Pancreas (tissue), 10 donors: ENCODE measurements at regions not wholly inside any gene's neighbourhood (a gene's known extent, or its start where the extent isn't known, plus 50 kb on each side); places are given as distances from the start of the nearest gene placed in this dataset.
A peak's percentile ranks its signal among the peaks of the same experiment; 100 is the strongest.

ENCODE experiments used
- ATAC-seq, 4 donors: fragments of 200-7000 bp; cut with Tn5 transposase; one replicate each; pipeline versions ENCODE4 v1.8.0 to v1.9.1; 2020; ENCODE audit warnings: mild to moderate bottlenecking in 4 of 4, moderate library complexity in 4 of 4
- DNase-seq, 6 donors: peaks; one replicate each; pipeline ENCODE4 v3.0.0-alpha.2; 2020
- FAIRE-seq: peaks from 2 replicates; lab custom pipeline; 2012; peaks lifted over from hg19 to GRCh38; lab: Jason Lieb, UNC
- H3K27ac ChIP-seq, 4 donors: fragments of 200-600 bp; sonication (generic); 1 replicate in 3 of 4; 2 replicates in 1 of 4; pipeline versions ENCODE4 v1.5.0 to v1.8.0; 2020
- H3K27me3 ChIP-seq, 4 donors: fragments of 200-600 bp; one replicate each; pipeline ENCODE4 v1.8.0; 2021
- H3K36me3 ChIP-seq, 3 donors: fragments of 200-600 bp; sonication (generic) in 1 of 3; one replicate each; pipeline versions ENCODE4 v1.5.0 to v1.8.0; 2020 to 2021
- H3K4me1 ChIP-seq, 3 donors: fragments of 200-600 bp; one replicate each; pipeline ENCODE4 v1.8.0; 2021
- H3K4me3 ChIP-seq, 4 donors: fragments of 200-600 bp; sonication (generic) in 2 of 4; one replicate each; pipeline versions ENCODE4 v1.5.0 to v1.8.0; 2020 to 2021
- H3K9me3 ChIP-seq, 4 donors: fragments of 200-600 bp; one replicate each; pipeline ENCODE4 v1.8.0; 2021
- WGBS, 2 donors: extraction: QIAGEN DNeasy Blood & Tissue Kit; methylation state at CpG; one replicate each; pipeline ENCODE4 v1.1.7; 2013; 5-methylcytosine and 5-hydroxymethylcytosine counted together
- intact Hi-C, 3 donors: fragments of 100-400 bp; cut with DNase I; formaldehyde crosslinking; loops; one replicate each; pipeline versions ENCODE4 v1.11.1 to v1.14.2; 2022
- TF ChIP-seq, protein P1 (sequence below), 4 donors: fragments of 200-600 bp; sonication (generic) in 3 of 4; IDR thresholded peaks; one replicate each; pipeline versions ENCODE4 v1.5.0 to v1.8.0; 2021; ENCODE audit warnings: antibody characterized with exemption in 4 of 4
- donor health status: healthy with polysubstance abuse.
- donor health status: DM: no; HTN: no; CAD: no; lungs with moderate emphysema.
- donor health status: DM: no; HTN: no; CAD: no.
- donor health status: control.
- donor health status: control.
- donor health status: Bipolar disorder and iron deficiency.
- donor health status: DM: yes; HTN: yes; CAD: no.
- donor health status: DM: no; HTN: no; CAD: no.
- donor health status: DM: no; HTN: no; CAD: no.
- donor health status: DM: yes; HTN: yes; CAD: no.

DNA sequence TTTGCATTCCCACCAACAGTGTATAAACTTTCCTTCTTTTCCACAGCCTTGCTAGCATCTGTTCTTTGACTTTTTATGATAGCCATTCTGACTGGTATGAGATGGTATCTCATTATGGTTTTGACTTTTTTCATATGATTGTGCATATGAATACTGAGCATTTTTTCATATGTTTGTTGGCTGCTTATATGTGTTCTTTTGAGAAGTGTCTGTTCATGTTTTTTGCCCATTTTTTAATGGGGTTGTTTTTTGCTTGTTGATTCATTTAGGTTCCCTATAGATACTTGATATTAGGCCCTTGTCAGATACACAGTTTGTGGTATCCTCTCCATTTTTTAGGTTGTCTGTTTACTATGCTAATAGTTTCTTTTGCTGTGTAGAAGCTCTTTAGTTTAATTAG is 185.8 kb upstream of the SPAG17 start:
- ATAC-seq (no peak), DNase-seq (no peak), FAIRE-seq (no peak)
- intact Hi-C loops, result no loop called here
- Histone ChIP-seq H3K4me3 (no peak overlapping the region), H3K27me3 (no peaks in the 10 kb centered on the region), H3K9me3 (no peaks in the 10 kb centered on the region), H3K36me3 (no peaks in the 10 kb centered on the region), H3K4me1 (no peaks in the 10 kb centered on the region), H3K27ac (no peak overlapping the region)
- TF ChIP-seq, protein P1, sequence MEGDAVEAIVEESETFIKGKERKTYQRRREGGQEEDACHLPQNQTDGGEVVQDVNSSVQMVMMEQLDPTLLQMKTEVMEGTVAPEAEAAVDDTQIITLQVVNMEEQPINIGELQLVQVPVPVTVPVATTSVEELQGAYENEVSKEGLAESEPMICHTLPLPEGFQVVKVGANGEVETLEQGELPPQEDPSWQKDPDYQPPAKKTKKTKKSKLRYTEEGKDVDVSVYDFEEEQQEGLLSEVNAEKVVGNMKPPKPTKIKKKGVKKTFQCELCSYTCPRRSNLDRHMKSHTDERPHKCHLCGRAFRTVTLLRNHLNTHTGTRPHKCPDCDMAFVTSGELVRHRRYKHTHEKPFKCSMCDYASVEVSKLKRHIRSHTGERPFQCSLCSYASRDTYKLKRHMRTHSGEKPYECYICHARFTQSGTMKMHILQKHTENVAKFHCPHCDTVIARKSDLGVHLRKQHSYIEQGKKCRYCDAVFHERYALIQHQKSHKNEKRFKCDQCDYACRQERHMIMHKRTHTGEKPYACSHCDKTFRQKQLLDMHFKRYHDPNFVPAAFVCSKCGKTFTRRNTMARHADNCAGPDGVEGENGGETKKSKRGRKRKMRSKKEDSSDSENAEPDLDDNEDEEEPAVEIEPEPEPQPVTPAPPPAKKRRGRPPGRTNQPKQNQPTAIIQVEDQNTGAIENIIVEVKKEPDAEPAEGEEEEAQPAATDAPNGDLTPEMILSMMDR (IDR thresholded peaks at IDR 0.05), result no peak

DNA sequence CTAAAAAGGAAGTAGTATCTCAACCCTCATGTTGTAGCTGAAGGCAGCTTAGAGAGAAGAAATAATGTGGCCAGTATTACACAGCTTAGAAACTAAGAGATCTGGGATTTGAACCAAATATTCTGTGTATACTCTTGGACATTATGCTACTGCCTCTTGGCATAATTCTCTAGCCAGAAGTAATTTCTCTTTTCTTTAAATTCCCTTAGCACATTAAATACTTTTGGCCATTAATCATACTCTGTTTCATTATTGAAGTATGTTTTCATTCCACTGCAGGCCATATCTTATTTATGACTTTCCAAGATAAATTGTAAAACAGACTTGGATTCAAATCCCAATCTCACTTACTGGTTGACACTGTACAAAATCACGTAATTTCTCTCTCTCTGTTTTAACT is 181.3 kb upstream of the SPAG17 start:
- H3K4me1 ChIP-seq, result no peaks in the 10 kb centered on the region
- WGBS, 2 donors, result 0 to 31% methylated on average over 1 of the region's 1 CpG
- H3K9me3 ChIP-seq, result peaks cover 0 to 4% (median 2%) of the 10 kb centered on the region in 4 donors
- no peaks in the 10 kb centered on the region for H3K36me3 ChIP-seq
- intact Hi-C loops, result no loop called here
- no peaks in the 10 kb centered on the region for H3K27me3 ChIP-seq
- DNase-seq, result no peak
- no peak for ATAC-seq
- H3K4me3 ChIP-seq, result no peak overlapping the region
- TF ChIP-seq, protein P1 (IDR thresholded peaks at IDR 0.05), result no peak
- FAIRE-seq, result no peak
- no peak overlapping the region for H3K27ac ChIP-seq

- intact Hi-C loops, result no loop called here
These were observed 179.9 kb upstream of the SPAG17 start for GRCh38 chr1:118364882-118365281.

DNA sequence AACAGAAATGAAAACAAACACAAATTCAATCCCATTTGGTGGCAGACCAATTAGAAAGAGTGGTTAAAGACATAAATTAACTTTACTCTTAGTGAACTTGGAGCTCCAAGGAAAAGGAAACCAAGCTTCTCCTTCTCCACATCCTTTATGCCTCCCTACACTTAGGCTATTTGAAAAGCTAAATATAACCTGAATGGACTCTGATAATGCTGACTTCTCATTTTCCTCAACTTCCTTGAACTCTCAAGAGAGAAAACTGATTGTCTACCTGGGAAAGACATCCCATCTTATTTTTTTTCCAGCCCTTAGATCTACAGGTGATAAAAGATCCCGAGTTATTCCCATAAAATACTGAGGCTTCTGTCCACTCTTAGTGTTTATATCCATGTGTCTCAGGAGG is 178.4 kb upstream of the SPAG17 start:
- H3K27me3 ChIP-seq, result no peaks in the 10 kb centered on the region
- intact Hi-C loops, result no loop called here
- DNase-seq (no peak), ATAC-seq (no peak), FAIRE-seq (no peak)
- no peak overlapping the region for H3K4me3 ChIP-seq
- no peak overlapping the region for H3K27ac ChIP-seq
- H3K4me1 ChIP-seq, result no peaks in the 10 kb centered on the region
- 47 to 59% methylated on average over 1 of the region's 1 CpG for WGBS, 2 donors
- TF ChIP-seq, protein P1 (IDR thresholded peaks at IDR 0.05), result no peak
- peaks cover 0 to 4% (median 2%) of the 10 kb centered on the region in 4 donors for H3K9me3 ChIP-seq
- no peaks in the 10 kb centered on the region for H3K36me3 ChIP-seq

More at GRCh38 chr1:118364882-118365281, 179.9 kb upstream of the SPAG17 start:
- TF ChIP-seq, protein P1 (IDR thresholded peaks at IDR 0.05), result no peak
- peaks cover 0 to 4% (median 2%) of the 10 kb centered on the region in 4 donors for H3K9me3 ChIP-seq
- no peak overlapping the region for H3K27ac ChIP-seq
- H3K27me3 ChIP-seq, result no peaks in the 10 kb centered on the region
- H3K36me3 ChIP-seq, result no peaks in the 10 kb centered on the region
- DNase-seq, result no peak
- no peak for FAIRE-seq
- H3K4me3 ChIP-seq, result no peak overlapping the region
- no peak for ATAC-seq
- no peaks in the 10 kb centered on the region for H3K4me1 ChIP-seq
- WGBS, 2 donors, result 89 to 94% methylated on average over 1 of the region's 1 CpG

DNA sequence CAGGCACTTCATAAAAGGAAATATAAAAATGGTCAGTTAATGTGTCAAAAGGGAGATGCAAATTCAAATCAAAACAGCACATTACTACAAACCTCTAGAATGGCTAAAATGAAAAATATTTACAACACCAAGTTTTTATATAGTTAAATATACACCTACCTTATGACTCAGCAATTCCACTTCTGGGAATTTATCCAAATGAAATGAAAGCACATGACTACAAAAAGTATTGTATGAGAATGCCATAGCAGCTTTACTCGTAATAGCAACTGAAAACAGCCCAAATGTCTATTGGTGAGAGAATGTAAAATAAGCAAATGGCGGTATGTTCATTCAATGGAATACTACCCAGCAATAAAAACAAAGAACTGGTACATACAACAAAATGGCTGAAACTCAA is 175.8 kb upstream of the SPAG17 start:
- FAIRE-seq, result no peak
- intact Hi-C loops, result no loop called here
- ATAC-seq, result peak in 1 of 4 donors; percentile 24
- Histone ChIP-seq H3K36me3 (no peaks in the 10 kb centered on the region), H3K4me3 (no peak overlapping the region), H3K4me1 (no peaks in the 10 kb centered on the region), H3K27me3 (no peaks in the 10 kb centered on the region), H3K9me3 (peaks cover 0 to 4% (median 2%) of the 10 kb centered on the region in 4 donors), H3K27ac (no peak overlapping the region)
- no peak for DNase-seq
- 45 to 54% methylated on average over 2 of the region's 2 CpGs for WGBS, 2 donors
- TF ChIP-seq, protein P1 (IDR thresholded peaks at IDR 0.05), result no peak
